HEK293T (cell line): ENCODE measurements at regions not wholly inside any gene's neighbourhood (a gene's known extent, or its start where the extent isn't known, plus 50 kb on each side); places are given as distances from the start of the nearest gene placed in this dataset.

Source experiments
- BHLHE40 ChIP-seq: fragments of 450-650 bp; IDR thresholded peaks from 2 replicates; pipeline ENCODE4 v1.6.1; 2016; ENCODE audit warnings: mild to moderate bottlenecking, moderate library complexity, borderline replicate concordance
- ELF4 ChIP-seq: fragments of 450-650 bp; IDR thresholded peaks from 2 replicates; pipeline ENCODE4 v1.6.1; 2017; ENCODE audit warnings: antibody characterized with exemption
- FOXA1 ChIP-seq: fragments of 450-650 bp; IDR thresholded peaks from 2 replicates; pipeline ENCODE4 v1.6.1; 2016; ENCODE audit warnings: mild to moderate bottlenecking
- FOXK2 ChIP-seq: fragments of 450-650 bp; IDR thresholded peaks from 2 replicates; pipeline ENCODE4 v1.6.1; 2016; ENCODE audit warnings: mild to moderate bottlenecking
- FOXM1 ChIP-seq: fragments of 450-650 bp; IDR thresholded peaks from 2 replicates; pipeline ENCODE4 v1.6.1; 2017; ENCODE audit warnings: mild to moderate bottlenecking, borderline replicate concordance
- NFRKB ChIP-seq: fragments of 450-650 bp; IDR thresholded peaks from 2 replicates; pipeline ENCODE4 v1.6.1; 2016; ENCODE audit warnings: mild to moderate bottlenecking, moderate library complexity
- SP1 ChIP-seq: fragments of 450-650 bp; IDR thresholded peaks from 2 replicates; pipeline ENCODE4 v1.6.1; 2017
- SUZ12 ChIP-seq: fragments of 450-650 bp; IDR thresholded peaks from 2 replicates; pipeline ENCODE4 v1.6.1; 2016; ENCODE audit warnings: mild to moderate bottlenecking
- TARDBP ChIP-seq: fragments of 450-650 bp; IDR thresholded peaks from 2 replicates; pipeline ENCODE4 v1.6.1; 2016
- TF ChIP-seq, protein P1 (sequence below): fragments of 450-650 bp; IDR thresholded peaks from 2 replicates; pipeline ENCODE4 v1.6.1; 2016

DNA sequence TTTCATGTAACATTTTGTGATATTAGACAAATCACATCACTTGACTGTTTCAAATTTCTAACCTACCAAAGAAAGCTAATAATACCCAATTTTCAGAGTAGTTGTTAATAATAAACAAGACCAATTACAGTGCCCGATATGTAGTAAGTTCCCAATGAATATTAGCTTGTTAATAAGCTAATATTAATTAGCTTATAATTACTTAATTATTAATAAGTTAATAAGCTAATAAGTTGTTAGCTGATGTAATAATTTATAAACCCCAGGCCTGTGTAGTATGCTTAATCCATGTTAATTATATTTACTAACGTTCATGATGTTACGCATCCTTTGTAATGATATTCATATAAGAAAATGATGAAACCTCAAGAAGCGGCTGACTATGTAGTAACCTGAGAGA is 643.8 kb upstream of the KIRREL3 start:
- no peak for TF ChIP-seq TARDBP
- no peak for TF ChIP-seq FOXA1
- TF ChIP-seq, protein P1, sequence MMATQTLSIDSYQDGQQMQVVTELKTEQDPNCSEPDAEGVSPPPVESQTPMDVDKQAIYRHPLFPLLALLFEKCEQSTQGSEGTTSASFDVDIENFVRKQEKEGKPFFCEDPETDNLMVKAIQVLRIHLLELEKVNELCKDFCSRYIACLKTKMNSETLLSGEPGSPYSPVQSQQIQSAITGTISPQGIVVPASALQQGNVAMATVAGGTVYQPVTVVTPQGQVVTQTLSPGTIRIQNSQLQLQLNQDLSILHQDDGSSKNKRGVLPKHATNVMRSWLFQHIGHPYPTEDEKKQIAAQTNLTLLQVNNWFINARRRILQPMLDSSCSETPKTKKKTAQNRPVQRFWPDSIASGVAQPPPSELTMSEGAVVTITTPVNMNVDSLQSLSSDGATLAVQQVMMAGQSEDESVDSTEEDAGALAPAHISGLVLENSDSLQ = no peak
- TF ChIP-seq SP1 = no peak
- no peak for TF ChIP-seq ELF4
- TF ChIP-seq BHLHE40 = no peak
- no peak for TF ChIP-seq FOXK2
- TF ChIP-seq FOXM1 = no peak
- no peak for TF ChIP-seq NFRKB
- no peak for TF ChIP-seq SUZ12
